ENCODE measurements at regions not wholly inside any gene's neighbourhood (a gene's known extent, or its start where the extent isn't known, plus 50 kb on each side); places are given as distances from the start of the nearest gene placed in this dataset.
"Not testable (repeated sequence)": the region's sequence is repeated elsewhere in the genome, so short reads cannot be mapped to it uniquely, and the experiment has no call there.

DNA sequence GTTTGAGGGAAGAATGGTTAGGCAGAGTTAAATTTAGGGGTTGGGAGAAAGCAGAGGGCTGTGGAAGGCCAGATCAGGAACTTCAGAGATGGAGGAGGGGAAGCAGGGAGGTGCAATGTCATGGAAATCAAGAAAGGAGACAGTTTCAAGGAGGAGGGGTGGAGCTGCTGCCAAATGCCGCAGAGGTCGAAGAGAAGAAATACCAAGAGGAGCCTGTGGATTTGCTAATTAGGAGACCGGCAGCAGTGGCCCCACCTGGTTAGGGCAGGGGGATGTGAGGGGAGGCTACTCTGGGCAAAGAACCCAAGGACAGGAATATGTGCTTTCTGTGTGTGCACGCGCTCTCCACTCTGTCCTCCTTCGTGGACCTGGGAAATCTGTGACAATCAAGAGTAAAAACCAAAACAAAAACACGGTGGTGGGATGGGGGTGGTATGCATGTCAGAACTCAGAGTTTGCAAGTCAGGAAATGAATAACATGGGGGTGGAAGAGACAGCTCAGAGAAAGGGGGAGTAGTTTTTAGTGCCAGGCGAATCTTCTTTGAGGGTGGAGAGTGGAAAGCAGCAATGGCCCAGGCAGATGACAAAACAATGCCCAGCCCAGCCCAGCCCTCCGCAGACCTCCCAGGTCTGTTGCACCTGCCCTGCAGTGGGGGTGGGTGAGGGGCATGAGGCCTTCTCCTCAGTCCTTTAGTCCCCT, 102.9 kb upstream of the PAX2 start:
- TF ChIP-seq, protein P1, sequence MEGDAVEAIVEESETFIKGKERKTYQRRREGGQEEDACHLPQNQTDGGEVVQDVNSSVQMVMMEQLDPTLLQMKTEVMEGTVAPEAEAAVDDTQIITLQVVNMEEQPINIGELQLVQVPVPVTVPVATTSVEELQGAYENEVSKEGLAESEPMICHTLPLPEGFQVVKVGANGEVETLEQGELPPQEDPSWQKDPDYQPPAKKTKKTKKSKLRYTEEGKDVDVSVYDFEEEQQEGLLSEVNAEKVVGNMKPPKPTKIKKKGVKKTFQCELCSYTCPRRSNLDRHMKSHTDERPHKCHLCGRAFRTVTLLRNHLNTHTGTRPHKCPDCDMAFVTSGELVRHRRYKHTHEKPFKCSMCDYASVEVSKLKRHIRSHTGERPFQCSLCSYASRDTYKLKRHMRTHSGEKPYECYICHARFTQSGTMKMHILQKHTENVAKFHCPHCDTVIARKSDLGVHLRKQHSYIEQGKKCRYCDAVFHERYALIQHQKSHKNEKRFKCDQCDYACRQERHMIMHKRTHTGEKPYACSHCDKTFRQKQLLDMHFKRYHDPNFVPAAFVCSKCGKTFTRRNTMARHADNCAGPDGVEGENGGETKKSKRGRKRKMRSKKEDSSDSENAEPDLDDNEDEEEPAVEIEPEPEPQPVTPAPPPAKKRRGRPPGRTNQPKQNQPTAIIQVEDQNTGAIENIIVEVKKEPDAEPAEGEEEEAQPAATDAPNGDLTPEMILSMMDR (IDR thresholded peaks at IDR 0.05; ENCODE audit: insufficient read depth, low read depth, low read length, missing control alignments), result no peak
- DNase-seq (ENCODE audit: low read depth), result no peak
- no peak overlapping the region for H3K4me3 ChIP-seq (ENCODE audit: low read depth, low read length)

DNA sequence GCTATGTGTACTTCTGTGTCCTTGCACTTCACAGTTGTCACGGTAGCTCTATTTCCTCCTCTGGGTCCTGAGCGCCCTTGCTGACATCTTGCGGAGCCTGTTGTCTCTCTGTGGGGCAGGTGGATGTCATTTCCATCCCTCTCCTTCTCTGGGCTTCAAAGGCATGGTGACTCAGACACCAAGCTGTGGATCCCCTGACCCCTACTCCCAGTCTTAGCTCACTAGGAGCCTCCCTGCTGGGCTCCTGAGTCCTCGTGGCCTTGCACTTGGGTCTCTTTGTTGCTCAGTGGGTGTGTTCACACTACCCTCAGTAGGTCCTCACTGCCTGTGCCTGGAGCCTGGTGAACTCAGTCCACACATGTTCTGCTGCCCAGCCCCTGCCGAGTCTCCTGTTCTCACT, 100.3 kb upstream of the PAX2 start:
- TF ChIP-seq, protein P1 (IDR thresholded peaks at IDR 0.05; ENCODE audit: insufficient read depth, low read depth, low read length, missing control alignments), result no peak
- DNase-seq (ENCODE audit: low read depth), result no peak
- no peak overlapping the region for H3K4me3 ChIP-seq (ENCODE audit: low read depth, low read length)

DNA sequence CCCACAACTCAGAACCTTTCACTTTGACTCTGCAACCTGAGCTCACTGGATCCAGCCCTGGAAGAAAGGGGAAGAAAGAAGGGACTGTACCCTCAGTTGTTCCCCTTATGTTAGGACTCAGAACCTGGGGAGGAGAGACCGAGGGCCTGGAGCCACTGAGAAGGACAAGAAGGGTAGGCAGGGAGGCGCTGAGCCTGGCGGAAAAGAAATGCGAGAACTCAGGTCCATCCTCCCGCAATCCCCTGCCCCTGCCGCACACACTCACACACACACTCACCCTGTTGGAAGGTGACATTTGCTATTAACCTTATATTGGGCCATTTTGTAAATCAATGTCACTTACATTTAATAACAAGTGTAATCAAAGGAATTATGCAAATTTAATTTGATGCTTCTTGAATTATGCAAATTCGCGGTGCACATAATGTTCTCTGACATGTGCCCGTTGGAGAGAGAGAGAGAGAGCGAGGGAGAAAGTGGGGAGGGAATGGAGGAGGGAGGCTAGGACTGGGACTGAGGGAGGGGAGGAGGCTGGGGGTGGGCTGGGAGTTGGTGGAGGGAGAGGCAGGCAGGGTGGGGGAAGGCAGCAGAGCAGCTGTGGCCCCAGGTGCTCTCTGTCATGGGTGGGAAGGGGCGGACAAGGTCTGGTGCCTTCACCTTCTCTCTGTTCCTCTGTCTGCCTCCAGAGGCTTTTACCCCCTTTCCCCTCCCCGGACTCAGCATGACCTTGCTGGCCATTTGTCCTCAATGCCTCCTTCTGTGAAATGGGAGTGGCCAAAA, 99.6 kb upstream of the PAX2 start:
- no peak overlapping the region for H3K4me3 ChIP-seq (ENCODE audit: low read depth, low read length)
- DNase-seq (ENCODE audit: low read depth), result no peak
- TF ChIP-seq, protein P1 (IDR thresholded peaks at IDR 0.05; ENCODE audit: insufficient read depth, low read depth, low read length, missing control alignments), result no peak

DNA sequence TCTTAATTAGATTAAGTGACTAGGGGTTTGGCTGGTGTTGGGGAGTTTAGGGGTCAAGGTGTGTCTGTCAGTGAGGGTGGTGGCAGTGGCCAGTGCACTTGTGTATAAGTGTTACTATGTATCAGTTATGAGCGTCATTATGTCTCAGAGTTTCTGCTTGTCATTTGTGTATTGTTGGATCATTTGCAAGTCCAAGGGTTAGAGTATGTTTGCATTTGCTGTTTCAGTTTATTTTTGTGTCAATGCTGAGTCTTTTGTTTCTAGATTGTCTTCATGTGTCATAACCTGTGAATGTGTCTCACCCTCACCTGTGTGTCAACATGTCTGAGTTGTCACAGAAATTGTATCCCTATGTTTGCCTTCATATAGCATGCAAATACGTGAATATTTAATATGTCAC, 97.5 kb upstream of the PAX2 start:
- H3K4me3 ChIP-seq (ENCODE audit: low read depth, low read length), result no peak overlapping the region
- no peak for DNase-seq (ENCODE audit: low read depth)

DNA sequence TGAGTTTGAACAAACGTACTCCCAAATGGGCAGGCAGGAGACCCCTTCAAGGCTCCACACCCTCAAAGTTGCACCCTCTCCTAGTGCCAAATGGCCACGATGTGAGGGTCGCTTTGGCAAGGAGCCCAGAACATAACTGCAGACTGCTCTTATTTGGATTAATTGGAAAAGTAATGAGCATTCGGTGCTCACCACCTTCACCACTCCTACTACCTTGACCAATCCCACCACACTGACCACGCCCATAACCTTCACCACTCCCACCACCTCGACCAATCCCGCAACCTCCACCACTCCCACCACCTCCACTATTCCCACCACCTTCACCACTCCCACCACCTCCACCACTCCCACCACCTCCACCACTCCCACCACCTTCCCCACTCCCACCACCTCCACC, 94.7 kb upstream of the PAX2 start:
- no peak overlapping the region for H3K4me3 ChIP-seq (ENCODE audit: low read depth, low read length)
- DNase-seq (ENCODE audit: low read depth), result no peak
- TF ChIP-seq, protein P1 (IDR thresholded peaks at IDR 0.05; ENCODE audit: insufficient read depth, low read depth, low read length, missing control alignments), result no peak

More for the DNA sequence above, 97.5 kb upstream of the PAX2 start:
- TF ChIP-seq, protein P1 (IDR thresholded peaks at IDR 0.05; ENCODE audit: insufficient read depth, low read depth, low read length, missing control alignments), result no peak

DNA sequence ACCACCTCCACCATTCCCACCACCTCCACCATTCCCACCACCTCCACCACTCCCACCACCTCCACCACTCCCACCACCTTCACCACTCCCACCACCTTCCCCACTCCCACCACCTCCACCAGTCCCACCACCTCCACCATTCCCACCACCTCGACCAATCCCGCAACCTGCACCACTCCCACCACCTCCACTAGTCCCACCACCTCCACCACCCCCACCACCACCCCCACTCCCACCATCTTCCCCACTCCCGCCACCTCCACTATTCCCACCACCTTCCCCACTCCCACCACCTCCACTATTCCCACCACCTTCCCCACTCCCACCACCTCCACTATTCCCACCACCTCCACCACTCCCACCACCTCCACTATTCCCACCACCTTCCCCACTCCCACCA, 94.3 kb upstream of the PAX2 start:
- DNase-seq (ENCODE audit: low read depth); H3K4me3 ChIP-seq (ENCODE audit: low read depth, low read length): not testable (repeated sequence)

DNA sequence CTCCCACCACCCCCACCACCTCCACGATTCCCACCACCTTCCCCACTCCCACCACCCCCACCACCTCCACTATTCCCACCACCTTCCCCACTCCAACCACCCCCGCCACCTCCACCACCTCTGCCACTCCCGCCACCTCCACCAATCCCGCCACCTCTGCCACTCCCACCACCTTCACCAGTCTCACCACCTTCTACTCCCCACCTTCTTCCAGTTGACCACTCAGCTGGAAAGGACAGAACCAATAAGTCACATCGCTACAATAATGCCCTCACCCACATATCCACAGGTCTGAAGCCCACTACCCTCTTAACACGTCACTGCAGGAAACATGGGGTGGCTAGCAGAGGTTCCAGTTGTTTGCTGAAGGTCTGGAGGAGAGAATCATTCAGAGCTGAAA, 93.5 kb upstream of the PAX2 start:
- no peak overlapping the region for H3K4me3 ChIP-seq (ENCODE audit: low read depth, low read length)
- DNase-seq (ENCODE audit: low read depth), result no peak
- TF ChIP-seq, protein P1 (IDR thresholded peaks at IDR 0.05; ENCODE audit: insufficient read depth, low read depth, low read length, missing control alignments), result no peak
